KMS-11 (cell line): ENCODE measurements at regions not wholly inside any gene's neighbourhood (a gene's known extent, or its start where the extent isn't known, plus 50 kb on each side); places are given as distances from the start of the nearest gene placed in this dataset.

Experiments
- H2AFZ ChIP-seq: fragments of 200-600 bp; sonication (generic); 2 replicates; pipeline ENCODE4 v1.6.1; 2016; ENCODE audit warnings: antibody characterized with exemption, mixed run types, low read depth
- H3K27ac ChIP-seq: fragments of 200-600 bp; sonication (generic); 2 replicates; pipeline ENCODE4 v1.6.1; 2016; ENCODE audit warnings: mild to moderate bottlenecking, mixed run types
- H3K27me3 ChIP-seq: fragments of 200-600 bp; sonication (generic); 2 replicates; pipeline ENCODE4 v1.6.1; 2017; ENCODE audit warnings: mild to moderate bottlenecking, low read depth, mixed run types, moderate library complexity; ENCODE audit not compliant: insufficient read depth
- H3K36me3 ChIP-seq: fragments of 200-600 bp; sonication (generic); 2 replicates; pipeline ENCODE4 v1.6.1; 2017; ENCODE audit warnings: mild to moderate bottlenecking, mixed run types; ENCODE audit not compliant: insufficient read depth
- H3K4me1 ChIP-seq: fragments of 200-600 bp; sonication (generic); 2 replicates; pipeline ENCODE4 v1.6.1; 2016; ENCODE audit warnings: mild to moderate bottlenecking, low read depth, mixed run types; ENCODE audit not compliant: poor library complexity, severe bottlenecking
- H3K4me2 ChIP-seq: fragments of 200-600 bp; sonication (generic); 2 replicates; pipeline ENCODE4 v1.7.0; 2016; ENCODE audit warnings: mild to moderate bottlenecking, mixed run types
- H3K4me3 ChIP-seq: fragments of 200-600 bp; sonication (generic); IDR thresholded peaks from 2 replicates; pipeline ENCODE4 v1.6.1; 2017; ENCODE audit warnings: low read depth, low read length, mixed read lengths; ENCODE audit not compliant: insufficient read depth
- H3K79me2 ChIP-seq: fragments of 200-600 bp; sonication (generic); 2 replicates; pipeline ENCODE4 v1.6.1; 2016; ENCODE audit warnings: low read depth, mixed run types; ENCODE audit not compliant: insufficient read depth
- H3K9ac ChIP-seq: fragments of 200-600 bp; sonication (generic); 2 replicates; pipeline ENCODE4 v1.6.1; 2016; ENCODE audit warnings: mild to moderate bottlenecking, mixed run types
- H4K20me1 ChIP-seq: fragments of 200-600 bp; sonication (generic); 2 replicates; pipeline ENCODE4 v1.6.1; 2016; ENCODE audit warnings: mild to moderate bottlenecking, mixed run types; ENCODE audit not compliant: insufficient read depth
- TF ChIP-seq, protein P1 (sequence below): fragments of 200-600 bp; sonication (generic); conservative IDR thresholded peaks from 2 replicates; pipeline ENCODE4 v1.6.1; 2017; ENCODE audit warnings: low read depth, mild to moderate bottlenecking, antibody characterized with exemption, low read length, moderate library complexity, mixed read lengths

DNA sequence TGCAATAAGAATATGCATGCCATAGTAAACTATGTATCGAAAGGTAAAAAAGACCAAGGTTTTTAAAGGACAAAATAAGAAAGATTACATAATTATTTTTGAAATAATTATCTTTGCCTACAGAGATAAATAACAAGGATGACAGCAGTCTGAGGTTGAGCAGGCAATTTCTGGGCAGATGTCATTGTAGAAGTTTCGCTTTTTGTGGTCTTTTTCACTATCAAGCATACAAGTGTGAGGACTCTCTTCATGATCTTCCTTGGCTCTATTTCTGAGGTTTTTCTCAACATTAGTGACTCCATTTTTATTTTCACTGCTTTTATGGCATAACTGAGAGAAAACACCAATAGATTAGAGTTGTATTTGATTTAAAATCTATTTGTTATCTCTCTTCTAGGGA, 1337.9 kb upstream of the EPHA6 start:
- H4K20me1 ChIP-seq = no peaks in the 10 kb centered on the region
- H3K4me2 ChIP-seq = no peak overlapping the region
- H3K36me3 ChIP-seq = no peaks in the 10 kb centered on the region
- H2AFZ ChIP-seq = no peak overlapping the region
- no peaks in the 10 kb centered on the region for H3K79me2 ChIP-seq
- no peak overlapping the region for H3K9ac ChIP-seq
- H3K27me3 ChIP-seq = no peaks in the 10 kb centered on the region
- no peak overlapping the region for H3K4me3 ChIP-seq
- TF ChIP-seq, protein P1, sequence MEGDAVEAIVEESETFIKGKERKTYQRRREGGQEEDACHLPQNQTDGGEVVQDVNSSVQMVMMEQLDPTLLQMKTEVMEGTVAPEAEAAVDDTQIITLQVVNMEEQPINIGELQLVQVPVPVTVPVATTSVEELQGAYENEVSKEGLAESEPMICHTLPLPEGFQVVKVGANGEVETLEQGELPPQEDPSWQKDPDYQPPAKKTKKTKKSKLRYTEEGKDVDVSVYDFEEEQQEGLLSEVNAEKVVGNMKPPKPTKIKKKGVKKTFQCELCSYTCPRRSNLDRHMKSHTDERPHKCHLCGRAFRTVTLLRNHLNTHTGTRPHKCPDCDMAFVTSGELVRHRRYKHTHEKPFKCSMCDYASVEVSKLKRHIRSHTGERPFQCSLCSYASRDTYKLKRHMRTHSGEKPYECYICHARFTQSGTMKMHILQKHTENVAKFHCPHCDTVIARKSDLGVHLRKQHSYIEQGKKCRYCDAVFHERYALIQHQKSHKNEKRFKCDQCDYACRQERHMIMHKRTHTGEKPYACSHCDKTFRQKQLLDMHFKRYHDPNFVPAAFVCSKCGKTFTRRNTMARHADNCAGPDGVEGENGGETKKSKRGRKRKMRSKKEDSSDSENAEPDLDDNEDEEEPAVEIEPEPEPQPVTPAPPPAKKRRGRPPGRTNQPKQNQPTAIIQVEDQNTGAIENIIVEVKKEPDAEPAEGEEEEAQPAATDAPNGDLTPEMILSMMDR = no peak
- no peak overlapping the region for H3K27ac ChIP-seq
- no peaks in the 10 kb centered on the region for H3K4me1 ChIP-seq

DNA sequence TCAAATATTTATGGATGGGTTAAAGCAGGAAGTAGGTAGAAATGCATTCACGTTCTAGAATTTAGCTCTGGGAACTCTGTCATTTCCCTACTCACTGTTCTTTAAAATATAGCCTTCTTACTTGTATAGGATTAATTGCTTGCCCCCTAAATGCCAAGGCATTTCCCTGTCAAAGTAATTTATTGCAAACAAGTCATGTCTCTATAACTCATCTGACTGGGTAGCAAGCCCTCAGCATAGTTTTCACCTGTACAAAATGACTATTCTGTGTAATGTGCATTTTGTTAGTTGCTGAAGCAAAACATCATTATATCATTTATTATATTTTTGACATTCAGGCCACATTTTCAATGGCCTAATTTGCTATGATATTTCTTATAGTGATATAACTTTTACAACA, 1308.2 kb upstream of the EPHA6 start:
- H3K27me3 ChIP-seq = no peaks in the 10 kb centered on the region
- H2AFZ ChIP-seq = no peak overlapping the region
- no peaks in the 10 kb centered on the region for H3K4me1 ChIP-seq
- no peaks in the 10 kb centered on the region for H4K20me1 ChIP-seq
- no peaks in the 10 kb centered on the region for H3K36me3 ChIP-seq
- H3K4me3 ChIP-seq = no peak overlapping the region
- H3K9ac ChIP-seq = no peak overlapping the region
- no peak overlapping the region for H3K27ac ChIP-seq
- H3K4me2 ChIP-seq = no peak overlapping the region
- TF ChIP-seq, protein P1 = no peak
- H3K79me2 ChIP-seq = no peaks in the 10 kb centered on the region

DNA sequence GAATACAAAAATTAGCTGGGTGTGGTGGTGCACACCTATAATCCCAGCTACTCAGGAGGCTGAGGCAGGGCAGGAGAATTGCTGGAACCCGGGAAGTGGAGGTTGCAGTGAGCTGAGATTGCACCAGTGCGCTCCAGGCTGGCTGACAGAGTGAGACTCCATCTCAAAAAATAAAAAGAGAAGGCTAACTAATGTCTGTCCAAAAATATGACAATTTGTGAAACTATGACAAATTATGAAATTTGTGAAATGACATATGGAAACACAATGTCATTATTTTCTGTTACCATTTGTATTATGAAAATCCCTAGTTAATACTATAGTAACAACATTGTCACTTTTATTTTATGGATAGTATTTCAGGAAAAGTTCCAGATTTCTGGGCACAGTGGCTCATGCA, 1306.3 kb upstream of the EPHA6 start:
- Histone ChIP-seq H3K27me3 (no peaks in the 10 kb centered on the region), H3K9ac (no peak overlapping the region), H4K20me1 (no peaks in the 10 kb centered on the region), H2AFZ (no peak overlapping the region; the same call in 1 of the 2 replicates), H3K79me2 (no peaks in the 10 kb centered on the region), H3K36me3 (no peaks in the 10 kb centered on the region), H3K27ac (no peak overlapping the region), H3K4me1 (no peaks in the 10 kb centered on the region), H3K4me2 (no peak overlapping the region), H3K4me3 (no peak overlapping the region)
- TF ChIP-seq, protein P1 = no peak

DNA sequence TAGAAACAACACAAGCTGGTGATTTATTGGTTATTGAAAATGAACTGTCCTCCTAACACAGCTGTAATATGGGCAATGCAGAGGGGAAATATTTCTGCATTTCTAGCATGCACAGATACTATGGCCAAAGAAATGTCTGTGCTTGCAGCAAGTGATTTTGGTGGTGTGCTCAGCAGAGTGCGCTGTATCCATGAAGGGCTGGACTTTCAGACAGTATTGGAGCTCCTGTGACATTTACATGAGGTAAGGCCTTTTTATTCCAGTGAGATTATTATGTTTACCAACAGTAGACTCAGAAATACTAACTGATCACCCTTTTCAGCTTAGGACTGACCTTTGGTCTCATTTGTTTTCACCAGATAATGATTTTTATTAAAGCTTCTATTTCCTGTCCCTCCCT, 1302.6 kb upstream of the EPHA6 start:
- Histone ChIP-seq H2AFZ (no peak overlapping the region), H3K79me2 (no peaks in the 10 kb centered on the region), H3K4me1 (no peaks in the 10 kb centered on the region), H3K36me3 (no peaks in the 10 kb centered on the region), H4K20me1 (no peaks in the 10 kb centered on the region), H3K27ac (no peak overlapping the region), H3K4me2 (no peak overlapping the region), H3K9ac (no peak overlapping the region), H3K4me3 (no peak overlapping the region), H3K27me3 (no peaks in the 10 kb centered on the region)
- TF ChIP-seq, protein P1 = no peak
